DMS 273 treated with DMSO at 0.1 percent for 48 hours (cell line): ENCODE measurements at regions not wholly inside any gene's neighbourhood (a gene's known extent, or its start where the extent isn't known, plus 50 kb on each side); places are given as distances from the start of the nearest gene placed in this dataset.
"Not testable (repeated sequence)": the region's sequence is repeated elsewhere in the genome, so short reads cannot be mapped to it uniquely, and the experiment has no call there.

Experiments
- DNase-seq: peaks from one replicate; lab custom pipeline; 2025; lab: John Stamatoyannopoulos, UW

DNA sequence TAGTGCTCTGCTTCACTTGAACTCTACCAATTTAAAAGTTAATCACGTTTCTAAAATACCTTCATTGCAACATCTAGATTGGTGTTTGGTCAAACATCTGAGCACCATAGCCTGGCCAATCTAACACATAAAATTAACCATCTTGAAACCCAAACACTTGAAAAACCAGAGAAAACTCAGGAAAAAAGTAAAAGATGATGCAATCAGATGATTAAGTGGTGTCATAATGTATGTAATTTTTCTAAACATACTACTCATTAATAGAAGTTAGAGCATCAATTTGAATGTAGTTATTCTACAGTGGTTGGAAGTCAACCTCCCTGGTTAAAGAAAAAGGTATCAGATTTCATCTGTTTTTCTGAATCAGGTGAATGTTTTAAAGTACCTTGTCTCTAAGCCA lies 228.6 kb upstream of the ID4 start:
- no peak for DNase-seq

GRCh38 chr6:19609972-19610641 lies 227.1 kb upstream of the ID4 start:
- DNase-seq, result no peak

GRCh38 chr6:19612672-19613466 lies 224.3 kb upstream of the ID4 start:
- not testable (repeated sequence) for DNase-seq

- DNase-seq, result no peak
These were observed 223.5 kb upstream of the ID4 start for GRCh38 chr6:19613678-19614077.

GRCh38 chr6:19616022-19616421 lies 221.1 kb upstream of the ID4 start:
- no peak for DNase-seq

GRCh38 chr6:19632230-19632629 lies 204.9 kb upstream of the ID4 start:
- DNase-seq, result no peak

DNA sequence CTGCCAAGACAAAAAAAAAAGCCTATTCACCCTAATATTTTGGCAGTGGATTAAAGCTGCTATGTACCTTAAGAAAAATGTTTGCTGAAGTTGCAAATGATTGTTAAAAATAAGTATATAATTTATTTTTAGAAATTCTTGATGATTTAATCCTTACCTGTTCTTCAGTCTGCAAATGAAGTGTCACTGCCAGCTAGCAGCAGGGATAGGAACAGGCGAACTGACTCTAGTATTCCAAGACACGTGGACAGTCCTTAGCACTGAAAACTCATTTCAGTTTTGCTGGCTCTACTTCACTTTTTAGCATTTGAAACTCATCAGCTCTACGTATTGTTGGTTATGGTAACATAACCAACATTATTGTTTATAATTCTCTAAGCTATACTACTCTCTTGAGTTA lies 204.4 kb upstream of the ID4 start:
- no peak for DNase-seq

- DNase-seq, result no peak
These were observed 201.4 kb upstream of the ID4 start for GRCh38 chr6:19635728-19636127.

DNA sequence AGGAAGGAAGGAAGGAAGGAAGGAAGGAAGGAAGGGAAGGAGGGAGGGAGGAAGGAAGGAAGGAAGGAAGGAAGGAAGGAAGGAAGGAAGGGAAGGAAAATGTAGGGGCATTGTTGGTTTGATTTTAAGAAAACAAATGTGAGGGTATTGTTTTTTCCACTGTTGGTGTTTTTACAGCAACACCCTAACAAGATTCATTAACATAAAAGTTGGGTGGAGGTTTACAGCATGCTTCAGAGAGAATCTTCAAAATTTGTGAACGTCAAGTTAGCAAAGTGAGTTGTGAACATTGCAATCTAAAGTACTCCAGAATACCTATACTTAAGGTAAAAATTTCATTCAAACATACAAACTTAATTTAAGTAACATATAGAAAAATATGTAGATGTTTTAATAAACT lies 200.2 kb upstream of the ID4 start:
- no peak for DNase-seq

- DNase-seq, result no peak
These were observed 198.2 kb upstream of the ID4 start for GRCh38 chr6:19638931-19639330.

DNA sequence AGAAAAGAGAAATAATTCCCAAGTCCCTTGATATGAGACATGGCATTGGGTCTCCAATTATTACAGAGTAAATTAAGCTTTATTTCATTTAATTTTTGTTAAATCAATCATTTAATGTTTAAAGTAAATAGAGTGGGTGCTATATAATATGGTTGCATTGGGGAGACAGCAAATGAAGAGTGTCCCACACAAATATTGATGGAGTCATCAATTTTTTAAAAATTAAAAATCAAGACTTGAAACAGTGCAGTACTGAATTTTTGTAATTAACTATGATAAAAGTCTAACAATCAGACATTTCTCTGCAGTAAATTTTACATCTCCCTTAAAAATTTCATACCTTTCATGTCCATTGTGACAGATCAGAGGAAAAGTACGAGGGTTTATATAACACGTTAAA lies 193.9 kb upstream of the ID4 start:
- DNase-seq, result no peak

GRCh38 chr6:19643713-19644112 lies 193.5 kb upstream of the ID4 start:
- DNase-seq, result no peak

- DNase-seq, result no peak
These were observed 181.4 kb upstream of the ID4 start for GRCh38 chr6:19655744-19656143.

DNA sequence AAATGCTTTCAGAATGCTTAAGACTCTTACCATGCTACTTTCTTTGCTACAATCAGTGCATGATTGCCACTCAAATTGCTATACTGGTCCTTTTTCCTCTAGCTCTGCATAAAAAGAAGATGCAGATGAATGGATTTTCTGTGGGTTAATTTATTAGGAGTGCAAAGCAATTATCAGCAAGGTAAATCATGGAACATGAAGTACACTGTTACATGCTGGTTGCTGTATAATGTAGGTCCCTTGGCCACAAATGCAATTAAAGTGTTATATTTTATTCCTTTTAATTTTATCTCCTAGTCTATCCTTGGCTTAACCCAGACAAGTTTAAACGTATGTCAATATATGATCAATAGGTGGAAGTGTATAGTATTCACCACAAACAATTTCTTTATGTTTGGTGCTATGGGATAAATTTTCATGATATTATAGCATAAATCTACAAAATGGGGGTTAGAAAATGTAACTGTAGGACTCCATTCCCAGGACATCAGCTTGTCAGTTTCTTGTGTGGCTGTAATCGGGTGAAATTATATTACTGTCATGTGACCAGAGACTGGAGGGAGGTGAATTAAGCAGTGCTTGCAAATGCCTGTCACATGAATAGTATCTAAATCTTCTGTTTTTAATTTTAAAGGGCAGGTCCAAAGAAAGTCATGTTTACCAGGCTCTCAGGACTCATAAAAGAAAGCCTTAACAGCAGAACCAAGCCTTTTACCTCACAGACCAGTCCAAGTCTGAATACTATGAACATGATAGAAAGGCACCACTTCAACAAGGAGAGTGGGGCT lies 176.9 kb upstream of the ID4 start:
- DNase-seq, result no peak

GRCh38 chr6:19662911-19663310 lies 174.3 kb upstream of the ID4 start:
- no peak for DNase-seq

DNA sequence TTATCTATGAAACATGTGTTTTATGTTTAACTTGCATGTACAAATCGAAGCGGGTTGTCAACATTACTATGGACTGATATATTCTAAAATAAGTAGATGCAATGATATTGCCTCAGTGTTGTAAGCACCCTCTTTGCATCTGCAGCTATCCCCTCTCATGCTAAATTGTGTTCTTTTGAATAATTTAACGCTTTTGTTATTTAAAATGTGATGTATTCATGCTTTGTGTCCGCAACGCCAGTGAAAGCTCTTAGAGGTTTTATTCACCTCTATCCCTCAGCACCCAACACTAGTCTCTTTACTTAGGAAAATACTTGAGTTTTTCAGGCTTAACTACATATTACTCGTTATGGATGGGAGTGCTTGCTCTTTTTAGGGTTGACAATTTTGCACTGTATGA lies 173.7 kb upstream of the ID4 start:
- no peak for DNase-seq

DNA sequence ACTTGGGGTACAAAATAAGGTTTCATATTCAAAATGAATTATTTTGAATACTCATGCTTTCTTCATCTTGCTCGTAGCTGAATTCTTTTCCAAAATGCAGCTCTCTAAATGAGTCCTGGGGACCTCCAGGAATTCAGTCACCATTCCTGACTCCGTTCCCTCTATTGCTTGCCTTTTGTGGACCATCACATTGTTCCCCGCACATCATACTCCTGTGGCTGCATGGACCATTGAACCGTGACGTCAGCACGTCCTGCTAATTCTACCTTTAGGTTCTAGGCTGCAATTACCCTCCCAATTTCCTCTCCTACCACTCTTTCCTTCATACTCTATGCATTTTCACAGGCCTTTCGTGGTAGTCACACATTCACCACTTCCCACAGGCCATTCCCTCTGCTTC lies 173.1 kb upstream of the ID4 start:
- DNase-seq, result no peak

DNA sequence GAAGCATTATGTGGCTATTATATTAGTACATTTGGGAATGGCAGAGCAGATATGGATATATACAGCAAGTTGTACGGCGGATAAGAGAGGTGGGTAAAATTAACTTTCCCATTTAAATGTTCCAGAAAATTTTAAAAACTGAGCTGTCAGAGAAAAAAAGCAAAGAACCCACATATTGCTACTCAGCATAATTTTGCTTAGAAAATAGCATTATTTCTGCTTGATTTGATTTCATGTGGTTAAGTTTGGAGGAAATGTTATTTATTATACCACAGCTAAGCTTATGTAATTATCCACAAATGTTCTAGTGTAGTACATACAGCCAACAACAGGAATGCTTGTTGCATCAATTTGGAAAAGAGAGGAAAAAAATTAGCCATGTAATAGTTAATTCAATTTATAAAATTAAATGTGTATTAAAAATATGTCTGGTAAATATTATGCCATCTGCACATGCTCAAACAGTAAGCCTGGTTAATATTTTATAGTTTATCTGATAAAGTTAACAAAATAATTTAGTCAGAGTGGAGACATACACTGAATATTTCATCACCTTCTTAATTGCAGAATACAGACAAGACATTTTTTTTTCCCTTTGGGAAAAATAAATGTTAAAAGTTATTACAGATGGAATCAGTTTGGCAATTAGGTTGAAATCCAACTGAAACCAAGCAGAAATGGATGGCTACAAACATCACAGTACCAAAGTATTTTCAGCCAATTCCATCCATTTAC lies 172.1 kb upstream of the ID4 start:
- no peak for DNase-seq

DNA sequence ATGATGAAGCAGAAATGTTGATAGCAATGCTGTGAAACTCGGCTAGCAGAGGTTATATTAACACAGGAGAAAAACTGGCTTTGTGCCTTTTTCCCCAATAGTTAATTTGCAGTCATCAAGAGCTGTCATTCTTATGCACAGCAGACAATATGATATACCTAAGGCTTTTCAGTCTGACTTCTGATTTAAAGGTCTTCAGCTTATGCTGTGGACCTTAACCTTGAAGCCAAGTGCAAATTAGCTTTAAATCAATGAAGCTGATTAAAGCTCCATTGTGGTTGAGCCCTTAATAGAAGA lies 171.6 kb upstream of the ID4 start:
- no peak for DNase-seq

- no peak for DNase-seq
These were observed 168.5 kb upstream of the ID4 start for GRCh38 chr6:19668710-19669109.

DNA sequence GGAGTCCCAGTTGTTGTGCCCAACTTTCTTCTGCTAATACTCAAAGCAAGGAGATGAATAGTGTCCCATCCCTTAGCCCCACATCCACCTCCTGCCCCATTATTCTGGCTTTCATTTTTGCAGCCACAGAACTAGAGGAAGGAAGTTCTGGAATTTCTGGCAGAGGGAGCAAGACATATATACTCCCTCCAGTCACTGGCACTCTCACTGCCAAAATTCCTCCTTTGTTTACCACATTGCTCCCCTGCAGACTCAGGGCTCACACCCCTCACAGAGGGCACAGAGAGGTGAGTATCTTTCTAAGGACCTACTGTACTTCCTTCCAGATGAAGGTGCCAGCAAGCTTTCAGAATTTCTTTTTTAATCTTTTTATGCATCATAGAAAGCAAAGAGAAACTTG lies 168.0 kb upstream of the ID4 start:
- DNase-seq, result no peak

DNA sequence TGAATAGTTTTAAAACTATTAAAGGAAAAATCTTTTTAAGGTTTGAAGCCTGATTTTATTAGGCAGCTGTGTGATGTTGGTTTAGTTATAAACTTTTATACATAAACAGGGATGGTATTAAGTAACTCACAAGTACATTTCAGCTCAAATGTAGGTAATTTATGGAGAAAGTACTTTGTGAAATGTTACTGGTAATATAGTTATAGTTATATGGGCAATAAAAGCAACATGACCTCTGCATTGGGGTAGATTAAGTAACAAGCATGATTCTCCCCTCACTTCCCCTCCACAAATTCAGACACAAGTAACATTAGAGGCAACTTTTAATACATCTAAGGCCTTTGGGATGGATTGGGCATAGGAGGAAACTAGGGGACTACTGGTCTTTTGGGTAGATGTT lies 154.3 kb upstream of the ID4 start:
- DNase-seq, result no peak
